ENCODE measurements at regions not wholly inside any gene's neighbourhood (a gene's known extent, or its start where the extent isn't known, plus 50 kb on each side); places are given as distances from the start of the nearest gene placed in this dataset.
A peak's percentile ranks its signal among the peaks of the same experiment; 100 is the strongest.
"Not testable (repeated sequence)": the region's sequence is repeated elsewhere in the genome, so short reads cannot be mapped to it uniquely, and the experiment has no call there.

GRCh38 chr22:35138521-35138920, 72.6 kb downstream of the ISX start:
- no peak for DNase-seq (ENCODE audit: low spot score)

- no peak for DNase-seq (ENCODE audit: low spot score)
Measured at GRCh38 chr22:35140879-35141745, 75.2 kb downstream of the ISX start.

- DNase-seq (ENCODE audit: low spot score) = no peak
Measured at GRCh38 chr22:35148381-35148780, 82.4 kb downstream of the ISX start.

GRCh38 chr22:35148866-35149548, 83.0 kb downstream of the ISX start:
- no peak for DNase-seq (ENCODE audit: low spot score)

GRCh38 chr22:35150183-35151107, 84.5 kb downstream of the ISX start:
- DNase-seq (ENCODE audit: low spot score) = peak; percentile 24

- no peak for DNase-seq (ENCODE audit: low spot score)
Measured at GRCh38 chr22:35152316-35152715, 86.4 kb downstream of the ISX start.

- peak; percentile 20 for DNase-seq (ENCODE audit: low spot score)
Measured at GRCh38 chr22:35154937-35155387, 89.0 kb downstream of the ISX start.

GRCh38 chr22:35155403-35156025, 89.6 kb downstream of the ISX start:
- DNase-seq (ENCODE audit: low spot score) = no peak

- no peak for DNase-seq (ENCODE audit: low spot score)
Measured at GRCh38 chr22:35156945-35157344, 91.0 kb downstream of the ISX start.

- DNase-seq (ENCODE audit: low spot score) = no peak
Measured at GRCh38 chr22:35158336-35158735, 92.4 kb downstream of the ISX start.

- DNase-seq (ENCODE audit: low spot score) = no peak
Measured at GRCh38 chr22:35159343-35159742, 93.4 kb downstream of the ISX start.

- DNase-seq (ENCODE audit: low spot score) = no peak
Measured at GRCh38 chr22:35160268-35160667, 94.3 kb downstream of the ISX start.

GRCh38 chr22:35165896-35166295, 91.4 kb upstream of the HMGXB4 start:
- not testable (repeated sequence) for DNase-seq (ENCODE audit: low spot score)

GRCh38 chr22:35170716-35171697, 86.3 kb upstream of the HMGXB4 start:
- no peak for DNase-seq (ENCODE audit: low spot score)

- no peak for DNase-seq (ENCODE audit: low spot score)
Measured at GRCh38 chr22:35172442-35172841, 84.9 kb upstream of the HMGXB4 start.

- DNase-seq (ENCODE audit: low spot score) = no peak
Measured at GRCh38 chr22:35173655-35174054, 83.6 kb upstream of the HMGXB4 start.

- DNase-seq (ENCODE audit: low spot score) = no peak
Measured at GRCh38 chr22:35174401-35175038, 82.8 kb upstream of the HMGXB4 start.

- no peak for DNase-seq (ENCODE audit: low spot score)
Measured at GRCh38 chr22:35175392-35175791, 81.9 kb upstream of the HMGXB4 start.

GRCh38 chr22:35177811-35178210, 79.5 kb upstream of the HMGXB4 start:
- DNase-seq (ENCODE audit: low spot score) = no peak

GRCh38 chr22:35178446-35178845, 78.8 kb upstream of the HMGXB4 start:
- DNase-seq (ENCODE audit: low spot score) = no peak
